ENCODE measurements at regions not wholly inside any gene's neighbourhood (a gene's known extent, or its start where the extent isn't known, plus 50 kb on each side); places are given as distances from the start of the nearest gene placed in this dataset.

GRCh38 chr21:31459457-31459856 lies 115.4 kb upstream of the TIAM1 start:
- Histone ChIP-seq H3K9me3 (no peaks in the 10 kb centered on the region), H3K27ac (no peak overlapping the region), H3K4me1 (no peaks in the 10 kb centered on the region), H3K27me3 (no peaks in the 10 kb centered on the region), H3K4me3 (no peak overlapping the region), H3K36me3 (no peaks in the 10 kb centered on the region)
- DNase-seq (ENCODE audit: extremely low spot score in 2 of 2), result no peak
- intact Hi-C loops (cut with DNase I), result no loop called here
- TF ChIP-seq CTCF (IDR thresholded peaks at IDR 0.05), result no peak
- TF ChIP-seq POLR2A (IDR thresholded peaks at IDR 0.05), result no peak
- no peak for TF ChIP-seq POLR2AphosphoS5 (IDR thresholded peaks at IDR 0.05; ENCODE audit: insufficient read depth in 1 of 2, low read depth in 1 of 2)

GRCh38 chr21:31457675-31458074 lies 113.6 kb upstream of the TIAM1 start:
- no peaks in the 10 kb centered on the region for H3K27me3 ChIP-seq
- no peaks in the 10 kb centered on the region for H3K4me1 ChIP-seq
- H3K27ac ChIP-seq, result no peak overlapping the region
- H3K4me3 ChIP-seq, result no peak overlapping the region
- H3K9me3 ChIP-seq, result no peaks in the 10 kb centered on the region
- no peak for DNase-seq (ENCODE audit: extremely low spot score in 2 of 2)
- H3K36me3 ChIP-seq, result no peaks in the 10 kb centered on the region
- intact Hi-C loops (cut with DNase I), result no loop called here
- TF ChIP-seq POLR2A (IDR thresholded peaks at IDR 0.05) (no peak), POLR2AphosphoS5 (IDR thresholded peaks at IDR 0.05; ENCODE audit: insufficient read depth in 1 of 2, low read depth in 1 of 2) (no peak), CTCF (IDR thresholded peaks at IDR 0.05) (no peak)

- intact Hi-C loops (cut with DNase I), result no loop called here
- H3K4me3 ChIP-seq, result no peak overlapping the region
- TF ChIP-seq POLR2A (IDR thresholded peaks at IDR 0.05) (no peak), POLR2AphosphoS5 (IDR thresholded peaks at IDR 0.05; ENCODE audit: insufficient read depth in 1 of 2, low read depth in 1 of 2) (no peak), CTCF (IDR thresholded peaks at IDR 0.05) (no peak)
- DNase-seq (ENCODE audit: extremely low spot score in 2 of 2), result no peak
- H3K9me3 ChIP-seq, result no peaks in the 10 kb centered on the region
- no peaks in the 10 kb centered on the region for H3K36me3 ChIP-seq
- no peak overlapping the region for H3K27ac ChIP-seq
- no peaks in the 10 kb centered on the region for H3K4me1 ChIP-seq
- no peaks in the 10 kb centered on the region for H3K27me3 ChIP-seq
These were observed 112.1 kb upstream of the TIAM1 start for GRCh38 chr21:31456201-31456600.

GRCh38 chr21:31455506-31455905 lies 111.4 kb upstream of the TIAM1 start:
- Histone ChIP-seq H3K27ac (no peak overlapping the region), H3K4me1 (no peaks in the 10 kb centered on the region), H3K27me3 (no peaks in the 10 kb centered on the region), H3K4me3 (no peak overlapping the region), H3K9me3 (no peaks in the 10 kb centered on the region), H3K36me3 (no peaks in the 10 kb centered on the region)
- no peak for DNase-seq (ENCODE audit: extremely low spot score in 2 of 2)
- intact Hi-C loops (cut with DNase I), result no loop called here
- TF ChIP-seq POLR2A (IDR thresholded peaks at IDR 0.05) (no peak), POLR2AphosphoS5 (IDR thresholded peaks at IDR 0.05; ENCODE audit: insufficient read depth in 1 of 2, low read depth in 1 of 2) (no peak), CTCF (IDR thresholded peaks at IDR 0.05) (no peak)

GRCh38 chr21:31450980-31451379 lies 106.9 kb upstream of the TIAM1 start:
- no peaks in the 10 kb centered on the region for H3K9me3 ChIP-seq
- H3K27me3 ChIP-seq, result no peaks in the 10 kb centered on the region
- H3K4me1 ChIP-seq, result no peaks in the 10 kb centered on the region
- intact Hi-C loops (cut with DNase I), result no loop called here
- no peak overlapping the region for H3K4me3 ChIP-seq
- no peaks in the 10 kb centered on the region for H3K36me3 ChIP-seq
- no peak overlapping the region for H3K27ac ChIP-seq
- DNase-seq (ENCODE audit: extremely low spot score in 2 of 2), result no peak
- no peak for TF ChIP-seq POLR2AphosphoS5 (IDR thresholded peaks at IDR 0.05; ENCODE audit: insufficient read depth in 1 of 2, low read depth in 1 of 2)
- TF ChIP-seq POLR2A (IDR thresholded peaks at IDR 0.05), result no peak
- TF ChIP-seq CTCF (IDR thresholded peaks at IDR 0.05), result no peak
